ENCODE measurements at regions not wholly inside any gene's neighbourhood (a gene's known extent, or its start where the extent isn't known, plus 50 kb on each side); places are given as distances from the start of the nearest gene placed in this dataset.

- TF ChIP-seq TEAD4 (IDR thresholded peaks at IDR 0.05) (no peak), TCF12 (IDR thresholded peaks at IDR 0.05; ENCODE audit: low read depth) (no peak), FOXM1 (IDR thresholded peaks at IDR 0.05; ENCODE audit: borderline replicate concordance, low read depth) (no peak), USF1 (IDR thresholded peaks at IDR 0.05) (no peak), CEBPB (IDR thresholded peaks at IDR 0.05) (no peak), CREB1 (IDR thresholded peaks at IDR 0.05; ENCODE audit: low read depth) (no peak), EGR1 (IDR thresholded peaks at IDR 0.05) (no peak), RAD21 (IDR thresholded peaks at IDR 0.05; ENCODE audit: low read depth) (no peak), EP300 (IDR thresholded peaks at IDR 0.05; ENCODE audit: borderline replicate concordance) (no peak), NFIC (IDR thresholded peaks at IDR 0.05) (no peak), ZBTB7A (IDR thresholded peaks at IDR 0.05; ENCODE audit: low read depth) (no peak), REST (IDR thresholded peaks at IDR 0.05; ENCODE audit: low read depth) (no peak), MAX (IDR thresholded peaks at IDR 0.05) (no peak), TAF1 (IDR thresholded peaks at IDR 0.05; ENCODE audit: low read depth) (no peak)
These were observed 274.2 kb upstream of the SMC2 start for GRCh38 chr9:103819936-103820335.

GRCh38 chr9:103821115-103821514 lies 273.0 kb upstream of the SMC2 start:
- TF ChIP-seq REST (IDR thresholded peaks at IDR 0.05; ENCODE audit: low read depth), result no peak
- no peak for TF ChIP-seq FOXM1 (IDR thresholded peaks at IDR 0.05; ENCODE audit: borderline replicate concordance, low read depth)
- no peak for TF ChIP-seq TCF12 (IDR thresholded peaks at IDR 0.05; ENCODE audit: low read depth)
- no peak for TF ChIP-seq MAX (IDR thresholded peaks at IDR 0.05)
- no peak for TF ChIP-seq USF1 (IDR thresholded peaks at IDR 0.05)
- TF ChIP-seq CEBPB (IDR thresholded peaks at IDR 0.05), result no peak
- no peak for TF ChIP-seq CREB1 (IDR thresholded peaks at IDR 0.05; ENCODE audit: low read depth)
- no peak for TF ChIP-seq NFIC (IDR thresholded peaks at IDR 0.05)
- no peak for TF ChIP-seq ZBTB7A (IDR thresholded peaks at IDR 0.05; ENCODE audit: low read depth)
- no peak for TF ChIP-seq TAF1 (IDR thresholded peaks at IDR 0.05; ENCODE audit: low read depth)
- no peak for TF ChIP-seq YY1 (IDR thresholded peaks at IDR 0.05; ENCODE audit: low read depth)
- no peak for TF ChIP-seq RAD21 (IDR thresholded peaks at IDR 0.05; ENCODE audit: low read depth)
- no peak for TF ChIP-seq TEAD4 (IDR thresholded peaks at IDR 0.05)
- TF ChIP-seq EGR1 (IDR thresholded peaks at IDR 0.05), result no peak
- no peak for TF ChIP-seq EP300 (IDR thresholded peaks at IDR 0.05; ENCODE audit: borderline replicate concordance)

- no peak for TF ChIP-seq YY1 (IDR thresholded peaks at IDR 0.05; ENCODE audit: low read depth)
- no peak for TF ChIP-seq MAX (IDR thresholded peaks at IDR 0.05)
These were observed 256.2 kb upstream of the SMC2 start for GRCh38 chr9:103837940-103838339.

- TF ChIP-seq FOXM1 (IDR thresholded peaks at IDR 0.05; ENCODE audit: borderline replicate concordance, low read depth) (no peak), TAF1 (IDR thresholded peaks at IDR 0.05; ENCODE audit: low read depth) (no peak), NFIC (IDR thresholded peaks at IDR 0.05) (no peak), EP300 (IDR thresholded peaks at IDR 0.05; ENCODE audit: borderline replicate concordance) (no peak), MAX (IDR thresholded peaks at IDR 0.05) (no peak), ZBTB7A (IDR thresholded peaks at IDR 0.05; ENCODE audit: low read depth) (no peak), CREB1 (IDR thresholded peaks at IDR 0.05; ENCODE audit: low read depth) (no peak), REST (IDR thresholded peaks at IDR 0.05; ENCODE audit: low read depth) (no peak), TCF12 (IDR thresholded peaks at IDR 0.05; ENCODE audit: low read depth) (no peak), CEBPB (IDR thresholded peaks at IDR 0.05) (no peak), EGR1 (IDR thresholded peaks at IDR 0.05) (no peak), RAD21 (IDR thresholded peaks at IDR 0.05; ENCODE audit: low read depth) (no peak), USF1 (IDR thresholded peaks at IDR 0.05) (no peak), YY1 (IDR thresholded peaks at IDR 0.05; ENCODE audit: low read depth) (no peak), TEAD4 (IDR thresholded peaks at IDR 0.05) (no peak)
These were observed 254.9 kb upstream of the SMC2 start for GRCh38 chr9:103839197-103839596.
